ENCODE measurements at regions not wholly inside any gene's neighbourhood (a gene's known extent, or its start where the extent isn't known, plus 50 kb on each side); places are given as distances from the start of the nearest gene placed in this dataset.

- TF ChIP-seq EZH2phosphoT487 (IDR thresholded peaks at IDR 0.05; ENCODE audit: low read depth) = no peak
- TF ChIP-seq CTCF (IDR thresholded peaks at IDR 0.05; ENCODE audit: low read depth, low read length) = no peak
Observed at GRCh38 chr15:61511089-61511488, 282.0 kb upstream of the RORA start.

Data from OCI-LY3 (cell line).